NCI-H524 (cell line): ENCODE measurements at regions not wholly inside any gene's neighbourhood (a gene's known extent, or its start where the extent isn't known, plus 50 kb on each side); places are given as distances from the start of the nearest gene placed in this dataset.
"Not testable (repeated sequence)": the region's sequence is repeated elsewhere in the genome, so short reads cannot be mapped to it uniquely, and the experiment has no call there.

Source experiments
- DNase-seq, 2 experiments: peaks; one replicate each; lab custom pipeline; 2025; lab: John Stamatoyannopoulos, UW

DNA sequence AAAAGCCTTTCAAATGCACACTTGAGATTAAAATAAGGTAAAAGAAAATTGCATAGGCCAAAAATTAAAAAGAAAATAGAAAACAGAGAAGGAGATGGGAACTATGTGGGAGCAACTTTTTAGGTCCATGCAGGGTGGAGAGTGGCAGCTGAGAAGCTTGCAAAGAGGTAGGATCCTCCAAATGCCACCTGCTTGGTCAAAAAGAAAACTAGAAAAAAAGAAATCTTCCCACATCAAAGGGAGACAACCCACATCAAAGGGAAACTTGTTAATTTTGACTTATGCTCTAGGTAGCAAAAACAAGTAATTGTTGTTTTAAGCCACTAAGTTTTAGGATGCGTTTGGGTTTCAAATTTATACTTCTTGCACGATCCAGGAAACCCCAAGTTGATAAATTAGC is 342.9 kb downstream of the IL20RB start:
- no peak for DNase-seq

DNA sequence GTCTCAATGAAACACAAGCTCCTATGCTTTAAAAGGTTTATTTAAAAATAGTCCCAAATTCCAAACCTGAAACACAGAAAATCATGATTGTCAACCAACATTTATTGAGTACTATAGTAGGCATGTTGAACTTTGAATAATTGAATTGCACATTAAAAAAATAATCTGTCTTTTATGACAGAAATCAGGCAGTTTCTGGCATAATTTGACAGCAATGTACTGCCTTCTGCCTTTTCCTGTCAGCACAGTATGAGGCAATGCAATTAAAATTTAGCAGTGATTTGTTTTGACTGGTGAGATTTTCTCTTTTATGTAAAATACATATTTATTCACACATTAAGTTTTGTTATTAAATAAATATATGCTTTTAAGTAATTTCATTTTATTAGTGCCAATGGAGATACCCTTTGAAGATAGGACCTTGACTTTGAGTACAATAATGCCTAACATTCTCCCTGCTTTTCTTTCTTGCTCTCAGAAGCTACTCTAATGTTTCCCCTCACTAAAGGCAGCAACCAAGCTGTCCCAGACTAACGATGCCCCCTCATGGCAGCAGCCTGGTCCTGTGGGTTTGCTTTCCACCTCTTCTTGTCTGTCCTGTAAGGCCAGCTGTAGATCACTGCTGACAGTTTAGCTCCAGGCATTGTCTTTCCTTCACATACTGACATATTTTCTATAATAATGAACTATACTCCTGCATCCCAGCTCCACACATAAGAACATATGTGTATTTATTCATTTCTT is 346.7 kb downstream of the IL20RB start:
- peak in 1 of 2 experiments; percentile 17 for DNase-seq

- no peak for DNase-seq
Measured at GRCh38 chr3:137324114-137324513, 366.3 kb downstream of the IL20RB start.

GRCh38 chr3:137325170-137325569 is 367.4 kb downstream of the IL20RB start:
- no peak for DNase-seq

GRCh38 chr3:137325934-137326333 is 368.2 kb downstream of the IL20RB start:
- no peak for DNase-seq

DNA sequence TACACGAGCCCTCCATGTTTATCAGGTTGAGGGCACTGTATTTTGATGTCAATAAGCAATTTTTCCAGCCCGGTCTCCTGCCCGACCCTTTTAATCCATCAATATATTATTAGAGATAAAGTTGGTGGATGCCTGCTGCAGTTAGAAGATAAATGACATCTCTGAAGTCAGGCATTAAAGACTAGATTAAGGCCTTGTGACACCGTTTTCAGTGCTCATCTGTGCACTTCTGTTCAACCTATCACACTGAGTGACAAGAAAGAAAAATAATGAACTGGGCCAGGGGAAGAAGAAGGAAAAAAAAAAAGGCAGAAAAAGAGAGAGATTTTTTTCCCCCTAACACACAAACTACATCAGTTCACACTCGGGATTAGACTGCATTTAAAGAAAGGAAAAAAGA is 371.8 kb downstream of the IL20RB start:
- no peak for DNase-seq

DNA sequence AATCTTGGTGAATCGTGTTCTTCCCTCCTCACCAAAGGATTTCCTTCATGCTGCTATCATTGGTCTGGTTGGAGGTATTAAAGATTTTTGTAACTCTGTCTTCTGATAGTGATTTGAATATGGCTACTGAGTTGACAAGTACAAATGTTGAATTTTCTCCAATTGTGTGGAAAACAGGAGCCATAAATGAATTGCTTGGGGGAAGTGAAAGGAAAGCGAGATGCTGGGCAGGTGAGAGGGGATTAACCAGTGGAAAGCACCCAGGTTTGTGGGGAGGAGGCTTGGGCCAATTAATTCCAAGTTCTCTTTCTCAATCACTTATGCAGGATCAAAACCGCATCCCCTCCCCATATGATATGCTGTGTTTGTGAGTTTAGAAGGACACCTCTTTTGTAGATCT is 372.5 kb downstream of the IL20RB start:
- no peak for DNase-seq

DNA sequence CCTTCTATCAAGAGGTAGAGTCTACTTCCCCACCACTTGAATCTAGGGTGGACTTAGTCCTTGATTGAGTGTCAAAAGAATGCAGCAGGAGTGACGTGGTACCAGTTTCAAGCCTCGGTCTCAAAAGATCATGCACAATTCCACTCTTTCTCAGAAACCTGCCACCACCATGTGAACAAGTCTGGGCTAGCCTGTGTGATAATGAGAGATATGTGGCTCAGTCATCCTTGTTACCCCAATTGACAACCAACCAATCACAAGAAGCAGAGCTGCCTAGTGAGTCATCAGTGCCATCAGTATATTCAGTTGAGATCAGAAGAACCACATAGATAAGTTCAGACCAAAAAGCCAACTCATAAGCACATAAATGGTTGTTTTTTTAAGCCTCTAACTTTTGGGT is 374.5 kb downstream of the IL20RB start:
- DNase-seq, result no peak

- peak; percentile 51 to 78 for DNase-seq
Measured at GRCh38 chr3:137335478-137335877, 377.7 kb downstream of the IL20RB start.

DNA sequence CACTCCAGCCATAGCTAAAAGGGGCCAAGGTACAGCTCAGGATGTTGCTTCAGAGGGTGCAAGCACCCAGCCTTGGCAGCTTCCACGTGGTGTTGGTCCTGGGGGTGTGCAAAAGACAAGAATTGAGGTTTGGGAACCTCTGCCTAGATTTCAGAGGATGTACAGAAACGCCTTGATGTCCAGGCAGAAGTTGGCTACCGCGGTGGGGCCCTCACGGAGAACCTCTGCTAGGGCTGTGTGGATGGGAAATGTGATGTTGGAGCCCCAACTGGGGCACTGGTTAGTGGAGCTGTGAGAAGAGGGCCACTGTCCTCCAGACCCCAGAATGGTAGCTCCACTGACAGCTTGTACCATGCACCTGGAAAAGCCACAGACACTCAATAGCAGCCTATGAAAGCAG is 380.6 kb downstream of the IL20RB start:
- DNase-seq, result not testable (repeated sequence)

DNA sequence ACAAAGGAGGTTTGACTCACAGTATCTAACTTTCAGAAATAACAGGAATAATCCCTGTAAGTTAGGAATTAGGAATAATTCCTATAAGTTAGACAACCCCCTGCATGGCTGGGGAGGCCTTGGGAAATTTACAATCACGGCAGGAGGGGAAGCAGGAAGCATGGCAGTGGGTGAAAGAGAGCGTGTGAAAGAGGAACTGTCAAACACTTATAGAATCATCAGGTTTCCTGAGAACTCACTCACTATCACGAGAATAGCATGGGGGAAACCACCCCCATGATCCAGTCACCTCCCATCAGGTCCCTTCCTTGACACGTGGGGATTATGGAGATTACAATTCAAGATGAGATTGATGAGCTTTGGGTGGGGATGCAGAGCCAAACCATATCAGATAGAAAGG is 385.5 kb downstream of the IL20RB start:
- DNase-seq, result no peak

DNA sequence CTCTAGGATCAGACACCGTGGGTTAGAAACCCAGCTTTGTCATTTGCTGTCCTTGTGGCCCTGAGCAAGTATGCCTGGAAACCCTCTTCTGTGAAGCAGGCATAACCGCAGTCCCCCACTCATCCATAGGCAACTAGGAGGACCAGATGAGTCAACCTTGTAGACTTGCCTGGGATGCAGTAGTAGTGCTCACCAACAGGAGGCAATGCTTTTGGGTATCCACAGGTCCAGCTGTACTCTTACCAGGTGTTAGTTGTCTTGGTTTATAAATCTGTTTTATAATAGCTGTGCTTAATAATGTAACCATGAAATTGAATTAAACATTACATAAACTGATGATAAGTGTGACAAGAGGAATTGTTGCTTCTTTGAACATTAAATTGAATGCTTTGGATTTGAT is 389.3 kb downstream of the IL20RB start:
- no peak for DNase-seq

DNA sequence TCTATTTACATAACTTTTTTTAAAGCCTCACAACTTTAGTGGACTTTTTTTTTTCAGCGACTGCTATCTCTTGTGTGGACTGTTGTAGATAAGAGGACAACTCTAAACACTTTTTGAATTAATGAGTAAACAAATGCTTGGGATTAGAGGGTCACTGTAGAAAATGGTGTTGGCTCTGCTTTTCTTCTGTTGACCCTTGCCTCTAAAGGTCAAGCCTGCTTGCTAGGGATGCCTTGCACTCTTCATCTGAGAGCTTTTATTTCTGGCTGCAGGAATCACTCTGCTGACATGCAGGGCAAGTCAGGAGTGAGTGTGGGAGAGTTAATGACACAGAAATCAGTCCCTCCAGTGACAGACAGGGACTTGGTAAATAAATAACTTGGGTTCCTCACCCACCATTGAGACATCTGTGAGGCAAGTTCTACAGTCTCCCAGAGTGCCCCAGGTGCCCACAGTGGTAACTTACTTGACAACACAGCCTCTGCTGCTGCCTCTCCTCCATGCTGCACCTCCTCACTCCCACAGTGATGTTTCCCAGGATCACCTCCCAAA is 390.1 kb downstream of the IL20RB start:
- DNase-seq, result no peak

- DNase-seq, result no peak
Measured at GRCh38 chr3:137348936-137349335, 391.2 kb downstream of the IL20RB start.

GRCh38 chr3:137349557-137350348 is 392.0 kb downstream of the IL20RB start:
- no peak for DNase-seq

- no peak for DNase-seq
Measured at GRCh38 chr3:137360531-137361201, 402.9 kb downstream of the IL20RB start.

GRCh38 chr3:137382005-137382594 is 382.0 kb upstream of the SOX14 start:
- no peak for DNase-seq

DNA sequence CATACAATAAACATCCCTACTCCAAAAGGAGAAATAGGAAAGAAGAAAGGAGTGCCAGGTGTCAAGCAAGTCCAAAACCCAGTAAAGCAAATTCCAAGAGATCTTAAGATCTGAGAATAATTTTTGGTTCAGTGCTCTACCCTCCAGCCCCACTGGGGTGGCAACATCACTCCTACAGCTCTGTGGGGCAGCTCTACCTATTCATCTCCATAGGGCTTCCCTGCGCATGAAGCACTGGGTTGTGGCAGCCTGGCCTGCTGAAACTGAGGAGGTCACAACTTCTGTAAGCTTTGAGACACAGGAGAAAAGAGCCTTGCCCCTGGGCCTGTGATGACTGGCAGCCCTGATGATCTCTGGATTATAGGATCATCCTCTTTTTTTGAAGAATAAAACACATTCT is 378.2 kb upstream of the SOX14 start:
- DNase-seq, result no peak

GRCh38 chr3:137409584-137409983 is 354.5 kb upstream of the SOX14 start:
- peak in 1 of 2 experiments; percentile 12 for DNase-seq

DNA sequence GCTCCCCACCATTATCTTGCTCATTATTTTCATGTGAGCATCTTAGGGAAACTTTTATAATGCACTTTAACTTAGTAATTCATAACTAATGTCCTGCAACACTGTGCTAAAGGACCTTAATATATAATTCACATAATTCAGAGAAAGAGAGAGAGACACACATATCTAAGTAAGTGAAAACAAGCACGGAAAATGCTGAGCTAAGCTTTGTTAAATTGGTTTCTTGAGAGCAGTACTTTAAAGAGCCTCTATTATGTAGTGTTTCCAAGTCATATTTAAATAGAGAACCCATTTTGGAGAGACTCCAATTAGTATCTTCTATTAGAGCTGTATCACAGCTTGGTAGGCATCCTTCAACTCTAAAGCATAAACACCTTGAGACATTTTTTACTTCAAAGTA is 354.1 kb upstream of the SOX14 start:
- DNase-seq, result no peak

DNA sequence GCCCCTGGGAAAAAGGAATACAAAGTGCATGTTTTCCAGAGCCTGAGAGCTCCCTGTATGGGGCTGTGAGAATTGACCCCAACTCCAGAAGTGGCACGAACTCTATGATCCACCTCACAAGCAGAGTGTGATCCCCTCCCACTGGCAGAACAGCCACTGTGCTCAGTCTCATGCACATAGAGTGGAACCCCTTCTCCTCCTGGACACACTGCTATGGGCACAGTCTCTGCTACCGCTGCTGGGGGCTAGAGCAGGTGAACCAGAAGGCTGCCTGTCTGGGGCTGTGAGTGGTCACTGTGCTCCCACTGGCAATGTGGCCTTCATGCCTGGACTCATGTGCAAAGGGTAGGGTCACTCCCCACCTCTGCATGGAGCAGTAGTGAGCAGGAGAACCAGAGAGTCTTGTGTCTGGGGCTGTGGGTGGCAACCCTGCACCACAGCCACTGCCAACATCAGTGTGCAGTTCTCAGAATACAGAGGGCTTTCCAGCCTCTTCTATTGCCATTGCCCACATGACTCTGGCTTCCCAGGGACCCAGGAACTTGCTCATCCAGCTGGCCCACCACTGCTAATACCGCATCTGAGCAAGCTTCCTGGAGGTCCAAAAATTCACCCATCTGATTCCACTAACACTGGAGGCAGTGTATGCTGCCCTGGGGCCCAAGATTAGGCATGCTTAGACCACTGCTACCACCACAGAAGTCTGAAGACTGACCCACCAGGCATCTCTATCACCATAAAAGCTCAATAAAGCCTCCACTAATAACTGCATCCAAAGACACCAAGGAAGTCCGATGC is 343.7 kb upstream of the SOX14 start:
- no peak for DNase-seq
